ENCODE measurements at regions not wholly inside any gene's neighbourhood (a gene's known extent, or its start where the extent isn't known, plus 50 kb on each side); places are given as distances from the start of the nearest gene placed in this dataset.

DNA sequence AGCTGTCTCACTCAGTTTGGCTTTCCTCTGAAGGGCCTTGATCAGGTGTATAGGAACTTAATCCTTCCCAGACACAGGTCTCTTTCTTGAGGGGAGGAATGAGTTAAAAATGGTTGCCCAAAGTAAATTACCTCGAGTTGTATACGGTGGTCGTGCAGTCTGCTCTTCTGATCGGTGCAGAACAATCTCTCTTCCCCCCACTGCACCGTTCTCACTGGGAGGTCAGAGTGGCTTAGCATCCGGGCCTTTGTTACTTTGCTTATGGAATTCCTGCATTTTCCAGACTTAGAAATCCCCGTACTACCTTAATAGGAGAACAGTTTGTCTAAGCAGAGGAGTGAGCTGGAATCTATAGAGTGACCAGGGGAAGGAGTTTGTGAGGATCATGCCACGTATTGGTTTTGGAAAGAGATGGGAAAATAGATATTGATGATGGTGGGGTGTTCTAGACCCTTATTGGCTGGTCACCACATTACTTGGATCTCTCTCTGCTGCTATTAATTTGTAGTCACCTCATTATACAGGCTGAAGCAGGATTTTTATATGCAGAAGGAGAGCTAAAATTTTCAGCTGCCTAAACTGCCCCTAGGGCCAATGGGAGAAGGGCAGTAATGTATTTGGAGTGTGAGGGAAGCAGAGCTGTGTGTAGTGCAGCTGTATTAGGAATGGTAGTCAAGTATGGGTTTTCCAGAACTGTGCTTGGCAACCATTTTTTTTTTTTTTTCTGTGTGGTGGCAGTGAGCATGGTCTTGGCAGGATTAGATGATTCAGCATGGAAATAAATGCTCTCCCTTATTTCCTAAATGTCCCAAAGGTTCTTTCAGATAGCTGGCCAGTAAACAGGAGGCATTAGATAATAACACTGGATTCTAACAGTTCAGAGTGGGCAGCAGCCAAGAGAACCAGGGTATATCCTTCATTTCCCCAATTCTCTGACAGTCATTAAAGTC, 81.5 kb downstream of the NDUFS5 start:
- DNase-seq (ENCODE audit: low read depth) = no peak

- DNase-seq (ENCODE audit: low read depth) = no peak
Observed at GRCh38 chr1:39109644-39110043, 83.5 kb downstream of the NDUFS5 start.

GRCh38 chr1:39110325-39110851, 84.2 kb downstream of the NDUFS5 start:
- DNase-seq (ENCODE audit: low read depth) = no peak

DNA sequence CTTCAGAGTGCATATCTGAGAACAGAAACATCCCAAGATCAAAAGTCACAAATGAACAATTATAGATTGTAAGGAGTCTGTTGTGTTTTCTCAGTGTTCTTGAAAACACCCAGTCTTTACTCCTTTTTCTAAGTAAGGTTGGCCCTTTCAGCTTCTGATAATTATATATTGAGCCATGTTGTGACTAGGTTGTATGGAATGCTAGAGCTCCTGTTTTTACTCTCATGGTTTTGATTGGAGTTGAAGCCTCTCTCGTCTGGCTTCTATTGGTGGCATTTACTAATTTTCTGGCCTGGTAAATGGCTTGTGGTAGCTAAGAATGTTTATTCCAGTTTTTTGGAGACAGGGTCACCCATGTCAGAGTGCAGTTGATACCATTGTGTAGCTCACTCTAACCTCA, 84.7 kb downstream of the NDUFS5 start:
- no peak for DNase-seq (ENCODE audit: low read depth)

DNA sequence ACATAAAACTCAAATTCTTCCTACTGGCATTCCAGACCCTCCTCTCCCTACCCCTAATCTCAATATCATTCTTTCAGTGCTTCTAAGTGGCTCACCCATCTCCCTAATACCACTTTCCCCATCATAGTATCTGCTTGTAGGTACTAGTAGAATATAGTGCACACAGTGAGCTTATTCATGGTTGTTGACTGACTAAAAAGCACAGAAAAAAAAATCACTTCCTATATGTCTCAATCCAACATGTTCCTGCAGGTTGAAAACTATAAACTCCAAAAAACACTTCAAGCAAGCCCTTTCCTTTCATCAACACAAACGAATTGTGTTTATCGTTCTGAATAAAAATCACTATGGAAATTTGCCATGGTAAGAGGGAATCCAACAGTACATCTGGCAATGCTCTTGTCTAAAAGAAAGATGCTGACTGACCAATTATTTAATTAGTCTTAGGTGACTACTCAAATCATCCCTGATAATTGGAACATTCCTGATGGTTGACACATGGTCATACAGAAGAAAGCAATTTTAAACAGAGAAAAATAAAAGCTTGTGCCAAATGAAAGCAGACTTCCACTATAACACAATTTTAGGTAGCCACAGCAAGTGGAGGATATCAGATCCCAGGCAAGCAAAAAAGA, 87.1 kb downstream of the NDUFS5 start:
- DNase-seq (ENCODE audit: low read depth) = no peak

GRCh38 chr1:39115271-39116110, 89.0 kb upstream of the MACF1 start:
- no peak for DNase-seq (ENCODE audit: low read depth)

GRCh38 chr1:39116116-39116607, 88.3 kb upstream of the MACF1 start:
- DNase-seq (ENCODE audit: low read depth) = no peak

DNA sequence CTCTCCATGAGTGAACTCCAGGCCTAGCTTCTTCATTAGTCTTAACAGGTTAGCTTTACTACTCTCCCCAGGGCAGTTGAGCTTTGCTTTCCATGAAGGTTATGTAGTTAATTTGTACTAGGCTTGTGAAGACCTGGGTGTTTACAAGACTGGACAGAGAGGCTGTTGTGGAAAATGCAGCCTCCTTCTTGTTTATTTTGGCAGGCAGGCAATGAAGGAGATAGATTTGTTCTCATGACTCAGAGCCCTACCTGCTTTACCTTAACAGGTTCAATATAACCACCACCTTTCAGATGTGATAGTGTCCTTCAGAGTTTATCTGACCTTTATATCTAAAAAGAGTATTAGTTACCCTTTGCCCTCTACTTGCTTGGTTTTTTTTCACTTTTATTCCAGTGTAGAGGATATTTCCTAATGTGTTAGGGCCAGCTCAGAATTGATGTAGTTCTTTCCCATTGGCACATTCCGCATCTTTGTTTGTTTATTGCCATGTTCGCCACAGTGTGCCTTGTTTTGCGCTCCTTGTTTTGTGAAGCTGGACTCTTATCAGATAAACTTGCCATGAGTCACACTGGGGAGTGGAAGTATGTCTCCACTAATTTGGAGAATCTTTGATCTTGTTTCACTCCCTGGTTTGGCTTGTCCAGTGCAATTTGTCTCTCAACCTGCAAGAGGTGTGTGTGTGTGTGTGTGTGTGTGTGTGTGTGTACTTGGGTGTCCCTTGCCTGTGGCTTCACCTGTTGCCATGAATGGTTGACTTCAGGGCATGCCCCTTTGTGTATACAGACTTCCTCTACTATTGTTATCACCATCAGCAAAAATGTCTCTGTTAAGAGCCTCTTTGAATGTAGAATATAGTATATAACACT, 87.4 kb upstream of the MACF1 start:
- no peak for DNase-seq (ENCODE audit: low read depth)

- no peak for DNase-seq (ENCODE audit: low read depth)
Observed at GRCh38 chr1:39117899-39118450, 86.5 kb upstream of the MACF1 start.

DNA sequence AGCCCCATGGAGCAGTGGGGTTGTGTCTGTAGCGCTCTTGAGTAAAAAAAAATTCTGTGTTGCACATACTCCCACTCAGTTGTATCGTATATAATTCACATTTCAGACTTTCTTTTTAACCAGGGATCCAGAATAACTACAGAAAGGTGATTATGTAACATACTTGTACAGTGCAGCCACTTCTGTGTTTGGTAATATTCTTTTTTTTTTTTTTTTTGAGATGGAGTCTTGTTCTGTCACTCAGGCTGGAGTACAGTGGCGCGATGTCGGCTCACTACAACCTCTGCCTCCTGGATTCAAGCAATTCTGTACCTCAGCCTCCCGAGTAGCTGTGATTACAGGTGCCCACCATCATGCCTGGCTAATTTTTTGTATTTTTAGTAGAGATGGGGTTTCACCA, 82.4 kb upstream of the MACF1 start:
- no peak for DNase-seq (ENCODE audit: low read depth)

DNA sequence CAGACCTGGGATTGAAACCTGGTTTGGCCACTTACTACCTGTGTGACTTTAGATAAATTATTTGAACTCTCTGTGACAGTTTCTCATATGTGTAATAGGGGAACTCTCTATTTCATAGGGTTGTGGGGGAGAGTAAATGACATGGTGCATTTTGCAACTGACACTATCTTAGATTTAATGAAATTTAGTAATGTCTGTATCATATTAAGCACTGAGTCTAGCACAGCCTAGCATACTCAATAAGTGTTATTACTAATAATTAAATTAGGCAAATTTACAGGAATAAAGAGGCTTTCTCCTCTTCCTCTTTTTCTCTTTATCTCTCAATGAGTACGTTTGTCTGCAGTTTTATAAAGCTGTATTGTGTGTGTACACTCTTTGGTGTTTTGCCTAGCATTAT, 80.2 kb upstream of the MACF1 start:
- DNase-seq (ENCODE audit: low read depth) = no peak

- no peak for DNase-seq (ENCODE audit: low read depth)
Observed at GRCh38 chr1:39127513-39127912, 77.0 kb upstream of the MACF1 start.

DNA sequence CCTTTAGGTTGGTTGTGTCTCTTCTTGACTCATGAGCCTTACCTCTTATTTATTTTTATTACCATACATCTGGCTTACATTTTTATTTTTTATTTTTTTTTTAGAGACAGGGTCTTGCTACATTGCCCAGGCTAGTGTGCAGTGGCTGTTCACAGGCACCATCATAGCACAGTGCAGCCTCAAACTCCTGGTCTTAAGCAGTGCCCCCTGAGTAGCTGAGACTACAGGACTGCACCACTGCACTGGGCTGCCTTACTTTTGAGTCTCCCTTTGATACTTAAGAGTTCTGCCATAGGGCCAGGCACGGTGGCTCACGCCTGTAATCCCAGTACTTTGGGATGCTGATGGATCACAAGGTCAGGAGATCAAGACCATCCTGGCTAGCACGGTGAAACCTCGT, 76.4 kb upstream of the MACF1 start:
- no peak for DNase-seq (ENCODE audit: low read depth)

GRCh38 chr1:39128959-39129358, 75.5 kb upstream of the MACF1 start:
- DNase-seq (ENCODE audit: low read depth) = no peak

- DNase-seq (ENCODE audit: low read depth) = no peak
Observed at GRCh38 chr1:39129514-39129913, 75.0 kb upstream of the MACF1 start.

DNA sequence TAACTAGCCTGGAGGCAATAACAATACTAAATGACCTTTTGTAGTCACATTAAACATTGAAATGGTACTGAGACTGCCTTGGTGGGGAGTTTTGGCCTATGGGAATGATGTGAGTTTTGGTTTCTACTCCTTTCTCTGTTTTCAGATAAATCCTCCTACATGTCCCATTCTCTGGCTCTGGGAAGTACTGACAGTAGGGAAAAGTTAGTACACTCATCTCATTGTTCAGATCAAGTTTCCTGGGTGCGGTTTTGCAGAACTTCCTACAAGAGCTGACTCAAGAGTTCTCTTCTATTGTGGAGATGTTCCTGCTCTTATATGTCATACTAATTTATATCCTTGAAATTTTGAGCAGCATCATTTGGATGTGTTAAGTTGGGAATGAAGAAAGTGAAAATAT, 74.2 kb upstream of the MACF1 start:
- no peak for DNase-seq (ENCODE audit: low read depth)

DNA sequence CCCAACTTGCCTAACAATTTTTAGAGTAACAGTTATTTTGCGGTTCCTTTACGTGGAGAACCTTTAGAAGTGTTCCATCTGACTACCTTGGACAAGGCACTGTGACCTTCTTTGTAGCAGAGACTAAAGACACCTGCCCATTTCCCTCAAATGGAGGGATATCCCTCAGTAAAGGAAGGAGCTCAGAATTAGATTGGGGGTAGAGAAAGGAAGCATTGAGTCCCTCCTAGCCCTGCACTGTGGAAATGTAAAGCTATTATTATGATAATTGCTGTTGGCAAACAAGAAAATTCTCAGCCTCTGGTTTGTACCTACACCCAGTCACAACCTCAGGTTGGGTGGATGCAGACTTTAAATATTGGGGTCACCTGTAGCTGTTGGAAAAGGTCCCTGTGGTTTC, 72.6 kb upstream of the MACF1 start:
- DNase-seq (ENCODE audit: low read depth) = no peak

DNA sequence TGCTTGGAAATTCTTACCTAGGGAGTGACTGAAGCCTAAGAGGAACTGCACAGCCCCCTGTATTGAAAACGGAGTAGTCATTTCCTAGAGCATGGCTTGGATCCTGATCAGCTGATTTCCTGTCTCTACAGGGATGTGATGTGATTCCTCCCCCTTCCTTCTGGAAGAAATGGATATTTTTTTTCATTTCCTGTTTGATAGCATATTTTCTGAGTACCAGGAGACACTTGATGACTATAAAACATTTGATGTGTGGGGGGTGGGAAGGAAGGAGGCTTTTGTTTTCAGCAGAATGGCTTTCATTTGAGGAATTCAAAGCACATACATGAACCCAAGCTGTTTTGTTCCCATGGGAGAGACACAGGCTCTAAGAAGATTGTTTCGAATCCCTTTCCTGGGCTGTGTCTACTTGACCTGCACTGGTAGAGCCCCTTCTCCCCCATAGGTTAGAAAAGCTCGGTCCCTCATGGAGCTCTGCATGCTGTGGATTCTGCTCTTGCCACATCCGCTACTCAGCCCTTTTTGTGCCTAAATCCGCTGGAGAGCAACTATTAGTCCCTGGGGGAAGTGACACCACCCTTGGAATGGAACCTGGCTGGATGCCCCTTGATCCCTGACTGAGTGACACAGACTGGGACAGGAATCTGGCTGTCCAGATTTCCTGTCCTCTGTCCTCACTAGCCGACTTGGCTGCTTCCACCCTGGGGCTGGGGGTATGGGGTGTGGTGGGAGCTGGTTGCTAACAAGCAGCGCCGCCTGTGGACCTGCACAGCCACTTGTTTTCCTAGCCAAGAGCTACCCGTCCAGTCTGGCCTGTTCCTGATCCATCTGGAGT, 71.8 kb upstream of the MACF1 start:
- DNase-seq (ENCODE audit: low read depth) = no peak

GRCh38 chr1:39133340-39133684, 71.2 kb upstream of the MACF1 start:
- no peak for DNase-seq (ENCODE audit: low read depth)

DNA sequence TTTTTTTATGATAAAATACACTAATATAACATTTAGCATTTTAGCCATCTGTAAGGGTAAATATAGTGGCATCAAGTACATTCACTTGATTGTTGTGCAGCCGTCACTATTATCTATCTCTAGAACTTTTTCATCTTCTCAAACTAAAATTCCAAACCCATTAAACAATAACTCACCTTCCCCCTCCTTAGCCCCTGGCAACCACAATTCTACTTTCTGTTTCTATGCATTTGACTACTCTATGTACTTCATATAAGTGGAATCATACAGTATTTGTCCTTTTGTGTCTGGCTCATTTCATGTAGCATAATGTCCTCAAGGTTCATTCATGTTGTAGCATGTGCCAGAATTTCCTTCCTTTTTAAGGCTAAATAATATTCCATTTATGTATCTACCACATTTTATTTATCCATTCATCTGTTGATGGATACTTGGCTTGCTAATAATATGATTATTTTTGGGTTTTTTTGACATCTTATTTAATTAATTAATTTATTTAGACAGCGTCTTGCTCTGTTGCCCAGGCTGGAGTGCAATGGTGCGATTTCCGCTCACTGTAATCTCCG, 69.6 kb upstream of the MACF1 start:
- DNase-seq (ENCODE audit: low read depth) = no peak
